A549 (cell line): ENCODE measurements at regions not wholly inside any gene's neighbourhood (a gene's known extent, or its start where the extent isn't known, plus 50 kb on each side); places are given as distances from the start of the nearest gene placed in this dataset.

ENCODE experiments used
- EHMT2 ChIP-seq: fragments of 200-600 bp; sonication (generic); IDR thresholded peaks from 2 replicates; pipeline ENCODE4 v1.6.1; 2016; ENCODE audit warnings: antibody characterized with exemption, low read depth, mild to moderate bottlenecking, moderate library complexity
- HDAC2 ChIP-seq: fragments of 200-600 bp; sonication (generic); IDR thresholded peaks from 2 replicates; pipeline ENCODE4 v1.6.1; 2016
- PHF8 ChIP-seq: fragments of 200-600 bp; sonication (generic); IDR thresholded peaks from 2 replicates; pipeline ENCODE4 v1.6.1; 2016; ENCODE audit warnings: low read depth, mild to moderate bottlenecking, antibody characterized with exemption, moderate library complexity, borderline replicate concordance
- POLR2A ChIP-seq: IDR thresholded peaks from 2 replicates; pipeline ENCODE4 v1.6.1; 2012; ENCODE audit warnings: mild to moderate bottlenecking, low read length
- TP53 ChIP-seq: fragments of 250-450 bp; sonication (Bioruptor Pico); IDR thresholded peaks from 2 replicates; pipeline ENCODE4 v1.5.0; 2021; ENCODE audit warnings: mild to moderate bottlenecking, moderate library complexity
- TF ChIP-seq, protein P1 (sequence below): fragments of >200 bp; sonication (Bioruptor Twin); formaldehyde crosslinking; IDR thresholded peaks from 3 replicates; pipeline ENCODE4 v1.5.1; 2016

DNA sequence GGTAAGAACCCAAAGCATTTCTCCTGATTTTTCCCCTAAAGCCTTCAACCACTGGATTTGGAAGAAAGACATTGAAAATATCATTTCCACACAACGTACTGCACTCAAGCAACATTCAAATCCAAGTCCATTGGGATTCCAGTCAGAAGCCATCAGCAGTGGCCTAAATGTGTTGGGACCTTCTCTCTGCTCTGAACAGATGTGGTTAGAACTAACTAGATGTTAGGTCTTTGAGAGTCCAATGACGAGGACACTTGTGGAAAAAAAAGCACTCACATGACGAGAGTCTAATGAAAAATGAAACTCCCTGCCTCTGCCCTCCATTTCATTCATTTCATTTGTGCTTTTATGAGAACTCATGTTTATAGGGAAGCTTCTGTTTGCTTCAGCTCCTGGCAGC, 382.3 kb downstream of the SIPA1L2 start:
- no peak for TF ChIP-seq POLR2A
- TF ChIP-seq, protein P1, sequence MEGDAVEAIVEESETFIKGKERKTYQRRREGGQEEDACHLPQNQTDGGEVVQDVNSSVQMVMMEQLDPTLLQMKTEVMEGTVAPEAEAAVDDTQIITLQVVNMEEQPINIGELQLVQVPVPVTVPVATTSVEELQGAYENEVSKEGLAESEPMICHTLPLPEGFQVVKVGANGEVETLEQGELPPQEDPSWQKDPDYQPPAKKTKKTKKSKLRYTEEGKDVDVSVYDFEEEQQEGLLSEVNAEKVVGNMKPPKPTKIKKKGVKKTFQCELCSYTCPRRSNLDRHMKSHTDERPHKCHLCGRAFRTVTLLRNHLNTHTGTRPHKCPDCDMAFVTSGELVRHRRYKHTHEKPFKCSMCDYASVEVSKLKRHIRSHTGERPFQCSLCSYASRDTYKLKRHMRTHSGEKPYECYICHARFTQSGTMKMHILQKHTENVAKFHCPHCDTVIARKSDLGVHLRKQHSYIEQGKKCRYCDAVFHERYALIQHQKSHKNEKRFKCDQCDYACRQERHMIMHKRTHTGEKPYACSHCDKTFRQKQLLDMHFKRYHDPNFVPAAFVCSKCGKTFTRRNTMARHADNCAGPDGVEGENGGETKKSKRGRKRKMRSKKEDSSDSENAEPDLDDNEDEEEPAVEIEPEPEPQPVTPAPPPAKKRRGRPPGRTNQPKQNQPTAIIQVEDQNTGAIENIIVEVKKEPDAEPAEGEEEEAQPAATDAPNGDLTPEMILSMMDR = no peak
- no peak for TF ChIP-seq PHF8
- no peak for TF ChIP-seq HDAC2
- TF ChIP-seq TP53 = no peak
- TF ChIP-seq EHMT2 = no peak
